ENCODE measurements at regions not wholly inside any gene's neighbourhood (a gene's known extent, or its start where the extent isn't known, plus 50 kb on each side); places are given as distances from the start of the nearest gene placed in this dataset.

GRCh38 chr6:71399279-71399678, 110.7 kb downstream of the OGFRL1 start:
- FAIRE-seq, result no peak

- FAIRE-seq, result peak; percentile 23
Observed at GRCh38 chr6:71400852-71401251, 112.2 kb downstream of the OGFRL1 start.

- no peak for FAIRE-seq
Observed at GRCh38 chr6:71402096-71402495, 113.5 kb downstream of the OGFRL1 start.

GRCh38 chr6:71403422-71404134, 115.0 kb downstream of the OGFRL1 start:
- no peak for FAIRE-seq

- FAIRE-seq, result peak; percentile 25
Observed at GRCh38 chr6:71404145-71404966, 115.7 kb downstream of the OGFRL1 start.

GRCh38 chr6:71404967-71405278, 116.3 kb downstream of the OGFRL1 start:
- no peak for FAIRE-seq

GRCh38 chr6:71405416-71405815, 116.8 kb downstream of the OGFRL1 start:
- no peak for FAIRE-seq

GRCh38 chr6:71406865-71407860, 118.6 kb downstream of the OGFRL1 start:
- FAIRE-seq, result no peak

GRCh38 chr6:71408787-71409723, 120.4 kb downstream of the OGFRL1 start:
- FAIRE-seq, result no peak

GRCh38 chr6:71410164-71410566, 121.6 kb downstream of the OGFRL1 start:
- FAIRE-seq, result no peak

GRCh38 chr6:71410681-71411080, 122.1 kb downstream of the OGFRL1 start:
- FAIRE-seq, result no peak

- FAIRE-seq, result no peak
Observed at GRCh38 chr6:71411882-71412281, 123.3 kb downstream of the OGFRL1 start.

GRCh38 chr6:71412559-71413140, 124.0 kb downstream of the OGFRL1 start:
- FAIRE-seq, result no peak

- FAIRE-seq, result no peak
Observed at GRCh38 chr6:71414486-71414885, 125.9 kb downstream of the OGFRL1 start.

GRCh38 chr6:71419217-71420094, 130.8 kb downstream of the OGFRL1 start:
- FAIRE-seq, result no peak

GRCh38 chr6:71420095-71420692, 131.6 kb downstream of the OGFRL1 start:
- FAIRE-seq, result no peak

GRCh38 chr6:71420693-71421328, 132.2 kb downstream of the OGFRL1 start:
- no peak for FAIRE-seq

GRCh38 chr6:71421611-71422010, 133.0 kb downstream of the OGFRL1 start:
- no peak for FAIRE-seq

GRCh38 chr6:71430018-71430417, 141.4 kb downstream of the OGFRL1 start:
- FAIRE-seq, result no peak

- FAIRE-seq, result no peak
Observed at GRCh38 chr6:71433441-71433840, 144.8 kb downstream of the OGFRL1 start.

All from TTC549 (cell line).